ENCODE measurements at regions not wholly inside any gene's neighbourhood (a gene's known extent, or its start where the extent isn't known, plus 50 kb on each side); places are given as distances from the start of the nearest gene placed in this dataset.

GRCh38 chr6:23323897-23324296 lies 754.5 kb downstream of the HDGFL1 start:
- no peak for TF ChIP-seq CTCF (conservative IDR thresholded peaks at IDR 0.05; ENCODE audit: low read depth, low read length)
- DNase-seq (ENCODE audit: low read depth), result no peak
- H3K4me3 ChIP-seq (ENCODE audit: low read depth, low read length), result no peak overlapping the region

- DNase-seq (ENCODE audit: low read depth), result no peak
- no peak for TF ChIP-seq CTCF (conservative IDR thresholded peaks at IDR 0.05; ENCODE audit: low read depth, low read length)
- H3K4me3 ChIP-seq (ENCODE audit: low read depth, low read length), result no peak overlapping the region
These were observed 755.7 kb downstream of the HDGFL1 start for GRCh38 chr6:23325065-23325464.

- no peak for TF ChIP-seq CTCF (conservative IDR thresholded peaks at IDR 0.05; ENCODE audit: low read depth, low read length)
- no peak overlapping the region for H3K4me3 ChIP-seq (ENCODE audit: low read depth, low read length)
- DNase-seq (ENCODE audit: low read depth), result no peak
These were observed 758.3 kb downstream of the HDGFL1 start for GRCh38 chr6:23327621-23328020.

GRCh38 chr6:23329086-23329485 lies 759.7 kb downstream of the HDGFL1 start:
- no peak for TF ChIP-seq CTCF (conservative IDR thresholded peaks at IDR 0.05; ENCODE audit: low read depth, low read length)
- no peak overlapping the region for H3K4me3 ChIP-seq (ENCODE audit: low read depth, low read length)
- DNase-seq (ENCODE audit: low read depth), result no peak

GRCh38 chr6:23330632-23331031 lies 761.3 kb downstream of the HDGFL1 start:
- TF ChIP-seq CTCF (conservative IDR thresholded peaks at IDR 0.05; ENCODE audit: low read depth, low read length), result no peak
- DNase-seq (ENCODE audit: low read depth), result no peak

GRCh38 chr6:23334360-23334759 lies 765.0 kb downstream of the HDGFL1 start:
- DNase-seq (ENCODE audit: low read depth), result no peak
- no peak overlapping the region for H3K4me3 ChIP-seq (ENCODE audit: low read depth, low read length)
- TF ChIP-seq CTCF (conservative IDR thresholded peaks at IDR 0.05; ENCODE audit: low read depth, low read length), result no peak

More at GRCh38 chr6:23330632-23331031, 761.3 kb downstream of the HDGFL1 start:
- no peak overlapping the region for H3K4me3 ChIP-seq (ENCODE audit: low read depth, low read length)

- no peak overlapping the region for H3K4me3 ChIP-seq (ENCODE audit: low read depth, low read length)
- DNase-seq (ENCODE audit: low read depth), result no peak
- TF ChIP-seq CTCF (conservative IDR thresholded peaks at IDR 0.05; ENCODE audit: low read depth, low read length), result no peak
These were observed 766.5 kb downstream of the HDGFL1 start for GRCh38 chr6:23335894-23336293.
